OCI-LY7 (cell line): ENCODE measurements at regions not wholly inside any gene's neighbourhood (a gene's known extent, or its start where the extent isn't known, plus 50 kb on each side); places are given as distances from the start of the nearest gene placed in this dataset.

ENCODE experiments used
- EZH2phosphoT487 ChIP-seq: fragments of 200-600 bp; sonication (generic); IDR thresholded peaks from 2 replicates; pipeline ENCODE4 v1.6.1; 2018; ENCODE audit warnings: low read depth, borderline replicate concordance, mild to moderate bottlenecking, mixed run types, antibody characterized with exemption, low read length, moderate library complexity, mixed read lengths
- TF ChIP-seq, protein P1 (sequence below): fragments of 200-600 bp; sonication (generic); conservative IDR thresholded peaks from 2 replicates; pipeline ENCODE4 v1.5.1; 2014; ENCODE audit warnings: mild to moderate bottlenecking, antibody characterized with exemption, low read length, moderate library complexity, mixed read lengths

GRCh38 chrX:122982521-122982920 lies 201.6 kb upstream of the GRIA3 start:
- TF ChIP-seq, protein P1, sequence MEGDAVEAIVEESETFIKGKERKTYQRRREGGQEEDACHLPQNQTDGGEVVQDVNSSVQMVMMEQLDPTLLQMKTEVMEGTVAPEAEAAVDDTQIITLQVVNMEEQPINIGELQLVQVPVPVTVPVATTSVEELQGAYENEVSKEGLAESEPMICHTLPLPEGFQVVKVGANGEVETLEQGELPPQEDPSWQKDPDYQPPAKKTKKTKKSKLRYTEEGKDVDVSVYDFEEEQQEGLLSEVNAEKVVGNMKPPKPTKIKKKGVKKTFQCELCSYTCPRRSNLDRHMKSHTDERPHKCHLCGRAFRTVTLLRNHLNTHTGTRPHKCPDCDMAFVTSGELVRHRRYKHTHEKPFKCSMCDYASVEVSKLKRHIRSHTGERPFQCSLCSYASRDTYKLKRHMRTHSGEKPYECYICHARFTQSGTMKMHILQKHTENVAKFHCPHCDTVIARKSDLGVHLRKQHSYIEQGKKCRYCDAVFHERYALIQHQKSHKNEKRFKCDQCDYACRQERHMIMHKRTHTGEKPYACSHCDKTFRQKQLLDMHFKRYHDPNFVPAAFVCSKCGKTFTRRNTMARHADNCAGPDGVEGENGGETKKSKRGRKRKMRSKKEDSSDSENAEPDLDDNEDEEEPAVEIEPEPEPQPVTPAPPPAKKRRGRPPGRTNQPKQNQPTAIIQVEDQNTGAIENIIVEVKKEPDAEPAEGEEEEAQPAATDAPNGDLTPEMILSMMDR = no peak
- TF ChIP-seq EZH2phosphoT487 = no peak
